HCT116 (cell line): ENCODE measurements at regions not wholly inside any gene's neighbourhood (a gene's known extent, or its start where the extent isn't known, plus 50 kb on each side); places are given as distances from the start of the nearest gene placed in this dataset.

Experiments used
- ATAC-seq: fragments of 200-7000 bp; cut with Tn5 transposase; 2 replicates; pipeline ENCODE4 v1.9.1; 2020; ENCODE audit warnings: mild to moderate bottlenecking, moderate library complexity
- BruUV-seq: library from RNA; stranded (reverse); fragments of 400-500 nt; replicated peaks from 2 replicates; lab custom pipeline; 2021; lab: Mats Ljungman, UMichigan
- CTCF ChIA-PET: fragments of 300-600 bp; sonication (Branson Sonifier 250); formaldehyde crosslinking; loops from one replicate; lab custom pipeline; 2021; ENCODE audit warnings: antibody characterized with exemption; lab: Charles Lee
- POLR2A ChIA-PET: fragments of 300-600, 350-600 bp; sonication (Branson Sonifier 250); formaldehyde crosslinking; loops from one replicate; lab custom pipeline; 2021; ENCODE audit warnings: antibody characterized with exemption; lab: Charles Lee
- RAD21 ChIA-PET, 2 experiments: fragments of 300-600 bp; sonication (Branson Sonifier 250); formaldehyde crosslinking; loops; one replicate each; lab custom pipeline; 2023; ENCODE audit warnings: low total read pairs in 2 of 2; ENCODE audit not compliant: uncharacterized antibody in 2 of 2, unreplicated experiment in 2 of 2, low non-redundant PET in 1 of 2; lab: Charles Lee
- DNase-seq: peaks from one replicate; pipeline ENCODE4 v3.0.0-alpha.2; 2010; ENCODE audit warnings: low read depth, low spot score
- H2AFZ ChIP-seq: fragments of 200-600 bp; shearing (Covaris generic), sonication (generic); 2 replicates; pipeline ENCODE4 v1.6.1; 2017; ENCODE audit warnings: low read depth, mixed run types, mixed read lengths, antibody characterized with exemption, low read length; ENCODE audit not compliant: poor library complexity, severe bottlenecking
- H3K27ac ChIP-seq: 2 replicates; pipeline ENCODE4 v1.5.1; 2012; ENCODE audit warnings: low read depth, low read length
- H3K27me3 ChIP-seq: fragments of 200-600 bp; sonication (generic); 2 replicates; pipeline ENCODE4 v1.6.1; 2016; ENCODE audit warnings: mixed run types, low read length, mixed read lengths; ENCODE audit not compliant: insufficient read depth
- H3K36me3 ChIP-seq, 2 experiments: fragments of 200-500 bp in 1 of 2; fragments of 200-600 bp in 1 of 2; sonication (Bioruptor generic) in 1 of 2; sonication (generic) in 1 of 2; 2 replicates each; pipeline versions ENCODE4 v1.5.1 to v1.6.1; 2014 to 2016; ENCODE audit warnings: low read length in 2 of 2, inconsistent platforms in 1 of 2, mixed read lengths in 1 of 2, mixed run types in 1 of 2; ENCODE audit not compliant: insufficient read depth in 2 of 2, control insufficient read depth in 1 of 2
- H3K4me1 ChIP-seq, 2 experiments: fragments of 200-600 bp in 1 of 2; sonication (generic) in 1 of 2; 2 replicates each; pipeline versions ENCODE4 v1.5.1 to v1.6.1; 2012 to 2017; ENCODE audit warnings: low read length in 2 of 2, inconsistent platforms in 1 of 2, mild to moderate bottlenecking in 1 of 2, mixed read lengths in 1 of 2, mixed run types in 1 of 2, moderate library complexity in 1 of 2; ENCODE audit not compliant: insufficient read depth in 2 of 2, control insufficient read depth in 1 of 2
- H3K4me2 ChIP-seq: fragments of 200-600 bp; sonication (generic); 2 replicates; pipeline ENCODE4 v1.6.1; 2017; ENCODE audit warnings: mixed run types, low read length, mixed read lengths
- H3K4me3 ChIP-seq, 2 experiments: fragments of 200-600 bp in 1 of 2; sonication (generic) in 1 of 2; replicated peaks in 1 of 2; 2 replicates each; pipeline ENCODE4 v1.5.1; 2011 to 2016; ENCODE audit warnings: low read length in 2 of 2, control low read depth in 1 of 2, low read depth in 1 of 2, mild to moderate bottlenecking in 1 of 2, mixed read lengths in 1 of 2, mixed run types in 1 of 2
- H3K79me2 ChIP-seq: fragments of 200-600 bp; sonication (generic); 2 replicates; pipeline ENCODE4 v1.6.1; 2017; ENCODE audit warnings: mild to moderate bottlenecking, mixed run types, low read length, moderate library complexity, mixed read lengths; ENCODE audit not compliant: insufficient read depth
- H3K9ac ChIP-seq: fragments of 200-600 bp; sonication (generic); 2 replicates; pipeline ENCODE4 v1.6.1; 2016; ENCODE audit warnings: low read length, mixed read lengths
- H3K9me2 ChIP-seq: fragments of 200-600 bp; sonication (generic), shearing (Covaris generic); 2 replicates; pipeline ENCODE4 v1.6.1; 2017; ENCODE audit warnings: mixed run types, mild to moderate bottlenecking, moderate library complexity; ENCODE audit not compliant: insufficient read depth
- H3K9me3 ChIP-seq, 2 experiments: fragments of 200-500 bp in 1 of 2; fragments of 200-600 bp in 1 of 2; sonication (Bioruptor generic) in 1 of 2; sonication (generic) in 1 of 2; 2 replicates each; pipeline ENCODE4 v1.6.1; 2014 to 2017; ENCODE audit warnings: low read length in 2 of 2, mixed read lengths in 2 of 2, inconsistent platforms in 1 of 2, low read depth in 1 of 2, mild to moderate bottlenecking in 1 of 2, mixed run types in 1 of 2, moderate library complexity in 1 of 2; ENCODE audit not compliant: control insufficient read depth in 1 of 2, insufficient read depth in 1 of 2
- H4K20me1 ChIP-seq: fragments of 200-600 bp; sonication (generic), shearing (Covaris generic); 2 replicates; pipeline ENCODE4 v1.6.1; 2017; ENCODE audit warnings: mixed run types, mild to moderate bottlenecking, moderate library complexity; ENCODE audit not compliant: insufficient read depth
- CBX3 ChIP-seq: IDR thresholded peaks from 2 replicates; pipeline ENCODE4 v1.6.1; 2012; ENCODE audit warnings: low read depth
- CEBPB ChIP-seq: IDR thresholded peaks from 2 replicates; pipeline ENCODE4 v1.6.1; 2012; ENCODE audit warnings: low read depth
- EGR1 ChIP-seq: IDR thresholded peaks from 2 replicates; pipeline ENCODE4 v1.6.1; 2012; ENCODE audit warnings: low read depth
- EZH2 ChIP-seq: fragments of 200-600 bp; sonication (generic); IDR thresholded peaks from 2 replicates; pipeline ENCODE4 v1.6.1; 2017; ENCODE audit warnings: antibody characterized with exemption, mixed run types
- FOSL1 ChIP-seq: IDR thresholded peaks from 2 replicates; pipeline ENCODE4 v1.6.1; 2012; ENCODE audit warnings: low read depth
- JUND ChIP-seq: IDR thresholded peaks from 2 replicates; pipeline ENCODE4 v1.6.1; 2012
- POLR2A ChIP-seq: IDR thresholded peaks from 2 replicates; pipeline ENCODE4 v1.7.0; 2011; ENCODE audit warnings: borderline replicate concordance; ENCODE audit not compliant: insufficient read depth, insufficient read length; ENCODE audit errors: extremely low read depth
- POLR2AphosphoS5 ChIP-seq: IDR thresholded peaks from 2 replicates; pipeline ENCODE4 v1.6.1; 2011; ENCODE audit warnings: mild to moderate bottlenecking, low read depth, low read length, moderate library complexity
- RAD21 ChIP-seq: IDR thresholded peaks from 2 replicates; pipeline ENCODE4 v1.6.1; 2012; ENCODE audit warnings: low read depth, mild to moderate bottlenecking
- SIN3A ChIP-seq: IDR thresholded peaks from 2 replicates; pipeline ENCODE4 v1.6.1; 2012; ENCODE audit warnings: low read depth
- SP1 ChIP-seq: IDR thresholded peaks from 2 replicates; pipeline ENCODE4 v1.6.1; 2012; ENCODE audit warnings: low read depth
- SRF ChIP-seq: IDR thresholded peaks from 2 replicates; pipeline ENCODE4 v1.6.1; 2012; ENCODE audit warnings: low read depth
- TCF7L2 ChIP-seq: IDR thresholded peaks from 2 replicates; pipeline ENCODE4 v1.7.0; 2011; ENCODE audit warnings: borderline replicate concordance, inconsistent platforms; ENCODE audit not compliant: insufficient read depth, insufficient read length; ENCODE audit errors: extremely low read depth
- YY1 ChIP-seq: IDR thresholded peaks from 2 replicates; pipeline ENCODE4 v1.6.1; 2011; ENCODE audit warnings: low read length, low read depth, moderate library complexity, mild to moderate bottlenecking; ENCODE audit not compliant: insufficient replicate concordance; ENCODE audit errors: extremely low read depth
- ZFX ChIP-seq: fragments of 450-650 bp; IDR thresholded peaks from 2 replicates; pipeline ENCODE4 v1.6.1; 2017
- ZNF274 ChIP-seq: fragments of 200-500 bp; sonication (Bioruptor generic); IDR thresholded peaks from 2 replicates; pipeline ENCODE4 v1.6.1; 2014; ENCODE audit warnings: mild to moderate bottlenecking, low read depth, low read length, inconsistent platforms
- intact Hi-C: fragments of 100-400 bp; cut with micrococcal nuclease; formaldehyde crosslinking; loops from 2 replicates; pipeline ENCODE4 v1.10.0; 2022
- TF ChIP-seq, protein P1 (sequence below): IDR thresholded peaks from 2 replicates; pipeline ENCODE4 v1.6.1; 2012
- TF ChIP-seq, protein P2 (sequence below): IDR thresholded peaks from 2 replicates; pipeline ENCODE4 v1.6.1; 2012
- TF ChIP-seq, protein P3 (sequence below): IDR thresholded peaks from 2 replicates; pipeline ENCODE4 v1.6.1; 2011; ENCODE audit warnings: mild to moderate bottlenecking, low read length, moderate library complexity; ENCODE audit not compliant: insufficient replicate concordance; ENCODE audit errors: extremely low read depth
- TF ChIP-seq, protein P4 (sequence below), 3 experiments: fragments of 200-600 bp in 1 of 3; sonication (generic) in 1 of 3; IDR thresholded peaks in 2 of 3; conservative IDR thresholded peaks in 1 of 3; 2 replicates each; pipeline ENCODE4 v1.5.1; 2012 to 2017; ENCODE audit warnings: low read depth in 2 of 3, low read length in 2 of 3, antibody characterized with exemption in 1 of 3, borderline replicate concordance in 1 of 3, control low read depth in 1 of 3, mild to moderate bottlenecking in 1 of 3, mixed read lengths in 1 of 3, mixed run types in 1 of 3, moderate library complexity in 1 of 3; ENCODE audit not compliant: insufficient read depth in 1 of 3

DNA sequence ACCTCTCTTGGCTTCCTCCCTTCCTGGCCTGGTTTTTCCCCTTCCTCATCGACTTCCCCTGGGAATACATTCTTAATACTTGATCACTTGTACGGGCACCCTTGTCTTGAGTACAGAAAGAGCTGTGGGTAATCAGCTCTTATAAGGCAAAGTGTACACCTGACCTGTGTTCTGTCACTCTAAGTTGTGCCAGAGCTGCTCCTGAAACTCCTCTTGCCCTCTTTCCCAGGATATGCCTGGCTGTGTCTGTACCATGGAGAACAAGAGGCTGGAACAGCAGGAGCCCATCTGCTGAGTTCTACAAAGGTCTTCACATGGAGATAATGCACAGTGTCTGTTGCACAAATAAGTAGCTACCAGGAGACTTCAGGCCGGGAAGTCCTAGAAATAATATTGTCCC lies 110.1 kb downstream of the FOXA2 start:
- TF ChIP-seq ZFX = no peak
- no peak for TF ChIP-seq SIN3A
- no peak for TF ChIP-seq CEBPB
- TF ChIP-seq, protein P1, sequence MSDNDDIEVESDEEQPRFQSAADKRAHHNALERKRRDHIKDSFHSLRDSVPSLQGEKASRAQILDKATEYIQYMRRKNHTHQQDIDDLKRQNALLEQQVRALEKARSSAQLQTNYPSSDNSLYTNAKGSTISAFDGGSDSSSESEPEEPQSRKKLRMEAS = no peak
- TF ChIP-seq SP1 = no peak
- no peak for TF ChIP-seq CBX3
- TF ChIP-seq JUND = no peak
- no peak for TF ChIP-seq EZH2
- no peak for TF ChIP-seq SRF
- TF ChIP-seq TCF7L2 = no peak
- TF ChIP-seq, protein P2, sequence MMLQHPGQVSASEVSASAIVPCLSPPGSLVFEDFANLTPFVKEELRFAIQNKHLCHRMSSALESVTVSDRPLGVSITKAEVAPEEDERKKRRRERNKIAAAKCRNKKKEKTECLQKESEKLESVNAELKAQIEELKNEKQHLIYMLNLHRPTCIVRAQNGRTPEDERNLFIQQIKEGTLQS = no peak
- TF ChIP-seq FOSL1 = no peak
- TF ChIP-seq RAD21 = no peak
- no peak for TF ChIP-seq POLR2A
- TF ChIP-seq, protein P3, sequence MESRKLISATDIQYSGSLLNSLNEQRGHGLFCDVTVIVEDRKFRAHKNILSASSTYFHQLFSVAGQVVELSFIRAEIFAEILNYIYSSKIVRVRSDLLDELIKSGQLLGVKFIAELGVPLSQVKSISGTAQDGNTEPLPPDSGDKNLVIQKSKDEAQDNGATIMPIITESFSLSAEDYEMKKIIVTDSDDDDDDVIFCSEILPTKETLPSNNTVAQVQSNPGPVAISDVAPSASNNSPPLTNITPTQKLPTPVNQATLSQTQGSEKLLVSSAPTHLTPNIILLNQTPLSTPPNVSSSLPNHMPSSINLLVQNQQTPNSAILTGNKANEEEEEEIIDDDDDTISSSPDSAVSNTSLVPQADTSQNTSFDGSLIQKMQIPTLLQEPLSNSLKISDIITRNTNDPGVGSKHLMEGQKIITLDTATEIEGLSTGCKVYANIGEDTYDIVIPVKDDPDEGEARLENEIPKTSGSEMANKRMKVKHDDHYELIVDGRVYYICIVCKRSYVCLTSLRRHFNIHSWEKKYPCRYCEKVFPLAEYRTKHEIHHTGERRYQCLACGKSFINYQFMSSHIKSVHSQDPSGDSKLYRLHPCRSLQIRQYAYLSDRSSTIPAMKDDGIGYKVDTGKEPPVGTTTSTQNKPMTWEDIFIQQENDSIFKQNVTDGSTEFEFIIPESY = no peak
- TF ChIP-seq EGR1 = no peak
- no peak for TF ChIP-seq POLR2AphosphoS5
- no peak for TF ChIP-seq YY1
- no peak for TF ChIP-seq ZNF274
- TF ChIP-seq, protein P4, sequence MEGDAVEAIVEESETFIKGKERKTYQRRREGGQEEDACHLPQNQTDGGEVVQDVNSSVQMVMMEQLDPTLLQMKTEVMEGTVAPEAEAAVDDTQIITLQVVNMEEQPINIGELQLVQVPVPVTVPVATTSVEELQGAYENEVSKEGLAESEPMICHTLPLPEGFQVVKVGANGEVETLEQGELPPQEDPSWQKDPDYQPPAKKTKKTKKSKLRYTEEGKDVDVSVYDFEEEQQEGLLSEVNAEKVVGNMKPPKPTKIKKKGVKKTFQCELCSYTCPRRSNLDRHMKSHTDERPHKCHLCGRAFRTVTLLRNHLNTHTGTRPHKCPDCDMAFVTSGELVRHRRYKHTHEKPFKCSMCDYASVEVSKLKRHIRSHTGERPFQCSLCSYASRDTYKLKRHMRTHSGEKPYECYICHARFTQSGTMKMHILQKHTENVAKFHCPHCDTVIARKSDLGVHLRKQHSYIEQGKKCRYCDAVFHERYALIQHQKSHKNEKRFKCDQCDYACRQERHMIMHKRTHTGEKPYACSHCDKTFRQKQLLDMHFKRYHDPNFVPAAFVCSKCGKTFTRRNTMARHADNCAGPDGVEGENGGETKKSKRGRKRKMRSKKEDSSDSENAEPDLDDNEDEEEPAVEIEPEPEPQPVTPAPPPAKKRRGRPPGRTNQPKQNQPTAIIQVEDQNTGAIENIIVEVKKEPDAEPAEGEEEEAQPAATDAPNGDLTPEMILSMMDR (IDR thresholded peaks at IDR 0.05 in 2 of 3, conservative IDR thresholded peaks at IDR 0.05 in 1 of 3; ENCODE audit: borderline replicate concordance in 1 of 3, insufficient read depth in 1 of 3, low read depth in 2 of 3, low read length in 2 of 3) = no peak
- H3K4me2 ChIP-seq = no peak overlapping the region
- intact Hi-C loops = no loop called here
- RAD21 ChIA-PET = no interaction called here
- no peak overlapping the region for H2AFZ ChIP-seq
- H3K27ac ChIP-seq = no peak overlapping the region
- CTCF ChIA-PET = no interaction called here
- H3K9me3 ChIP-seq = no peaks in the 10 kb centered on the region
- H3K79me2 ChIP-seq = no peaks in the 10 kb centered on the region; the same call in 1 of the 2 replicates
- no peak for DNase-seq
- no peaks in the 10 kb centered on the region for H4K20me1 ChIP-seq
- H3K27me3 ChIP-seq = 0 out of 2 replicates have a peak, but pooled peaks cover 3% of the 10 kb centered on the region
- no peak overlapping the region for H3K9ac ChIP-seq
- no peak overlapping the region for H3K4me3 ChIP-seq
- ATAC-seq = no peak
- H3K36me3 ChIP-seq = no peaks in the 10 kb centered on the region
- POLR2A ChIA-PET = no interaction called here
- no peaks in the 10 kb centered on the region for H3K4me1 ChIP-seq
- BruUV-seq = no TSS peak
- no peaks in the 10 kb centered on the region for H3K9me2 ChIP-seq
